H1 (cell line): ENCODE measurements at regions not wholly inside any gene's neighbourhood (a gene's known extent, or its start where the extent isn't known, plus 50 kb on each side); places are given as distances from the start of the nearest gene placed in this dataset.
A peak's percentile ranks its signal among the peaks of the same experiment; 100 is the strongest.
"Not testable (repeated sequence)": the region's sequence is repeated elsewhere in the genome, so short reads cannot be mapped to it uniquely, and the experiment has no call there.

Experiments
- BRCA1 ChIP-seq: IDR thresholded peaks from 2 replicates; pipeline ENCODE4 v1.6.1; 2012; ENCODE audit warnings: low read depth, low read length, improper control_type of control experiment
- CEBPB ChIP-seq: IDR thresholded peaks from 2 replicates; pipeline ENCODE4 v1.6.1; 2012; ENCODE audit warnings: low read depth, low read length
- RFX5 ChIP-seq: IDR thresholded peaks from 2 replicates; pipeline ENCODE4 v1.6.1; 2011; ENCODE audit warnings: low read depth, low read length, improper control_type of control experiment, borderline replicate concordance
- SP1 ChIP-seq: IDR thresholded peaks from 2 replicates; pipeline ENCODE4 v1.6.1; 2011; ENCODE audit warnings: low read depth, low read length
- TAF1 ChIP-seq: IDR thresholded peaks from 2 replicates; pipeline ENCODE4 v1.6.1; 2011; ENCODE audit warnings: mild to moderate bottlenecking, low read depth, low read length
- TF ChIP-seq, protein P1 (sequence below), 3 experiments: IDR thresholded peaks; 1 replicate in 2 of 3; 2 replicates in 1 of 3; pipeline versions ENCODE4 v1.5.1 to v1.6.1; 2011; ENCODE audit warnings: low read length in 3 of 3, mild to moderate bottlenecking in 3 of 3, inconsistent platforms in 2 of 3, low read depth in 1 of 3, moderate library complexity in 1 of 3; ENCODE audit not compliant: insufficient read depth in 1 of 3; ENCODE audit errors: control extremely low read depth in 1 of 3
- TF ChIP-seq, protein P2 (sequence below): IDR thresholded peaks from 2 replicates; pipeline ENCODE4 v1.6.1; 2011; ENCODE audit warnings: low read depth, mild to moderate bottlenecking, low read length; ENCODE audit not compliant: insufficient read depth

DNA sequence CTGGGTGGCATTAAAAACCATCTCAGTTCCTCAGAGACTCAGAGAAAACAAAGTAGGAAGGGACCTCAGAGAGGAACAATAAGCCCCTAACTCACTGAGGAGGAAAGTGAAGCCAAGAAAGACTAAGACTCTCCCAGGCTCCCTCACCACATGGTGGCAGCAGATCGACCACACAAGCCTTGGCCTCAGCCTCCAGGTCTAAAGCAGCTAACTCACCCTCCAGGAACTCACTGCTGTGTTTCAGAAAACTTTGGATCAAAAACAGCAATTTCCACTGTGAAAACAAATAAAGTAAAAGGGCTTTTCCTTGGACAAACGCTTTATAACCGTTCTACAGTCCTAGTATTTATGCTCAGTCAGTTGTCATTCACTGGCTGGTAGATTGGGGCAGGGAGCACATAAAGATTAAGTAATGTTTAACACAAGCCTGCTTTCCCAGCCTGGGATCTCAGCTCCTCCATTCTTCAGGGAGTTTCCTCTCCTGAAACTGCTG is 137.4 kb downstream of the PPIAL4G start:
- 0 out of 2 replicates have a peak, but pooled peaks have one; percentile 20 for TF ChIP-seq TAF1
- TF ChIP-seq, protein P1, sequence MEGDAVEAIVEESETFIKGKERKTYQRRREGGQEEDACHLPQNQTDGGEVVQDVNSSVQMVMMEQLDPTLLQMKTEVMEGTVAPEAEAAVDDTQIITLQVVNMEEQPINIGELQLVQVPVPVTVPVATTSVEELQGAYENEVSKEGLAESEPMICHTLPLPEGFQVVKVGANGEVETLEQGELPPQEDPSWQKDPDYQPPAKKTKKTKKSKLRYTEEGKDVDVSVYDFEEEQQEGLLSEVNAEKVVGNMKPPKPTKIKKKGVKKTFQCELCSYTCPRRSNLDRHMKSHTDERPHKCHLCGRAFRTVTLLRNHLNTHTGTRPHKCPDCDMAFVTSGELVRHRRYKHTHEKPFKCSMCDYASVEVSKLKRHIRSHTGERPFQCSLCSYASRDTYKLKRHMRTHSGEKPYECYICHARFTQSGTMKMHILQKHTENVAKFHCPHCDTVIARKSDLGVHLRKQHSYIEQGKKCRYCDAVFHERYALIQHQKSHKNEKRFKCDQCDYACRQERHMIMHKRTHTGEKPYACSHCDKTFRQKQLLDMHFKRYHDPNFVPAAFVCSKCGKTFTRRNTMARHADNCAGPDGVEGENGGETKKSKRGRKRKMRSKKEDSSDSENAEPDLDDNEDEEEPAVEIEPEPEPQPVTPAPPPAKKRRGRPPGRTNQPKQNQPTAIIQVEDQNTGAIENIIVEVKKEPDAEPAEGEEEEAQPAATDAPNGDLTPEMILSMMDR (IDR thresholded peaks at IDR 0.05; ENCODE audit: control extremely low read depth in 1 of 3, insufficient read depth in 1 of 3, low read depth in 1 of 3, low read length in 3 of 3) = peak; percentile 23 to 74 (median 46)
- TF ChIP-seq, protein P2, sequence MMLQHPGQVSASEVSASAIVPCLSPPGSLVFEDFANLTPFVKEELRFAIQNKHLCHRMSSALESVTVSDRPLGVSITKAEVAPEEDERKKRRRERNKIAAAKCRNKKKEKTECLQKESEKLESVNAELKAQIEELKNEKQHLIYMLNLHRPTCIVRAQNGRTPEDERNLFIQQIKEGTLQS = not testable (repeated sequence)
- not testable (repeated sequence) for TF ChIP-seq BRCA1, SP1, RFX5, CEBPB
